CD4-positive, CD25-positive, alpha-beta regulatory T cell (primary cell): ENCODE measurements at regions not wholly inside any gene's neighbourhood (a gene's known extent, or its start where the extent isn't known, plus 50 kb on each side); places are given as distances from the start of the nearest gene placed in this dataset.

Experiments
- ATAC-seq, 2 donors: fragments of 150-1000 bp; cut with Tn5 transposase; one replicate each; pipeline ENCODE4 v1.10.0; 2021; ENCODE audit warnings: low read depth in 2 of 2, moderate number of reproducible peaks in 2 of 2, moderate library complexity in 1 of 2
- DNase-seq, 3 donors: peaks; one replicate each; pipeline versions ENCODE4 v3.0.0 to v3.0.0-alpha.2; 2012 to 2022; ENCODE audit warnings: mixed read lengths in 1 of 3
- H3K27ac ChIP-seq: one replicate; pipeline ENCODE4 v1.7.0; 2013; ENCODE audit warnings: mild to moderate bottlenecking, low read length; ENCODE audit not compliant: insufficient read depth, poor library complexity, severe bottlenecking
- H3K27me3 ChIP-seq: one replicate; pipeline ENCODE4 v1.7.0; 2013; ENCODE audit warnings: low read length; ENCODE audit not compliant: control insufficient read depth, insufficient read depth
- H3K36me3 ChIP-seq: one replicate; pipeline ENCODE4 v1.7.0; 2013; ENCODE audit warnings: mild to moderate bottlenecking, low read length, moderate library complexity; ENCODE audit not compliant: control insufficient read depth, insufficient read depth
- H3K4me1 ChIP-seq: 2 replicates; pipeline ENCODE4 v1.7.0; 2013; ENCODE audit warnings: mild to moderate bottlenecking, low read length; ENCODE audit not compliant: insufficient read depth, control insufficient read depth, poor library complexity, severe bottlenecking
- H3K4me3 ChIP-seq: one replicate; pipeline ENCODE4 v1.7.0; 2013; ENCODE audit warnings: low read depth, mild to moderate bottlenecking, low read length, moderate library complexity
- H3K9me3 ChIP-seq, 2 experiments: 1 replicate in 1 of 2; 2 replicates in 1 of 2; pipeline ENCODE4 v1.7.0; 2013; ENCODE audit warnings: low read length in 2 of 2, mild to moderate bottlenecking in 1 of 2, moderate library complexity in 1 of 2; ENCODE audit not compliant: control insufficient read depth in 2 of 2
- H3K27ac Mint-ChIP-seq, 3 donors: one replicate each; pipeline ENCODE4 v1.8.0; 2020 to 2022; ENCODE audit warnings: mild to moderate bottlenecking in 3 of 3, mixed read lengths in 3 of 3, moderate library complexity in 2 of 3
- H3K27me3 Mint-ChIP-seq: one replicate; pipeline ENCODE4 v1.8.0; 2022; ENCODE audit warnings: mild to moderate bottlenecking, mixed read lengths
- H3K36me3 Mint-ChIP-seq: one replicate; pipeline ENCODE4 v1.8.0; 2020; ENCODE audit warnings: mixed read lengths
- H3K4me1 Mint-ChIP-seq, 4 donors: one replicate each; pipeline ENCODE4 v1.8.0; 2020 to 2022; ENCODE audit warnings: mixed read lengths in 4 of 4, mild to moderate bottlenecking in 1 of 4
- H3K4me3 Mint-ChIP-seq, 4 donors: one replicate each; pipeline ENCODE4 v1.8.0; 2020 to 2022; ENCODE audit warnings: mild to moderate bottlenecking in 4 of 4, mixed read lengths in 4 of 4, moderate library complexity in 3 of 4
- H3K9me3 Mint-ChIP-seq, 7 donors: one replicate each; pipeline ENCODE4 v1.8.0; 2020 to 2022; ENCODE audit warnings: mixed read lengths in 7 of 7, mild to moderate bottlenecking in 3 of 7, moderate library complexity in 2 of 7

DNA sequence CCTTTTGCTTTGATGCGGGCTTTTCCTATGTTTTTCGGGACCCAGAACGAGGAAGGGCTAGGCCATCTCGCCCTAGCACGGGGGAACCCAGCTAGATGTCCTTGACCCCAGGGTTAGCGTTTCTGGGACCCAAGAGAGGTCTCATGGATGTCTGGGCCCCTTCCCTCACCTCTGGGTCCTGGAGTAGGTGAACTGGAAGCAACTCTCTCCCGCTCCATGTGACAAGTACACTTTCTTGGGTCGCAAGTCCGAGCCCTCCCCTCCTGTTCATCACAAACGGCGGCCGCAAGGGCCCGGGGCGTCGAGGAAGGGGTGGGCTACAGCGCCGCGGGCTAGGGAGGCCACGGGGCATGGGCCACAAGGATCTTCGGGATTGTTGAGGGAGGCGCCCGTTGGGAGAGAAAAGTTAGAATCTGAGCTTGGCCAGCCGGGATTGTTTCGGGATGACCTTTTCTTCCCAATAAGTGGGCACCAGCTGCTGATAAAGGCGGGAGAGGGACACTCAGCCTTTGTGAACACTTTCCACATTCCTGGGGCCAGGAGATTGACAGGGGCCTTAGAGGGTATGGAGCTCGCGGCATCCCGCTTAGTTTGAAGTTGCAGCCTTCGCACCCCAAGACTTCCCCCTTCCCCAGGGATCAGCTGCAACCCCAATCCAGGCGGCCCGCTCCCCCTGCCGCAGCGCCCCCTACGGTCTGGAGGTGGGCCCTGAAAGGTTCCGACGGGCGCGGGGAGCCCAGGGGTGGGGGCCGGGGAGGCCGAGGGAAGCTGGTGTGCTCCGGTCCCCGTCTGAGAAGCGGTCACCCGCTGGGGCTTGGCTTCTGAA is 136.9 kb upstream of the ZIC3 start:
- ATAC-seq (no peak), DNase-seq (no peak)
- peaks cover 12% of the 10 kb centered on the region for H3K27me3 ChIP-seq
- H3K27ac Mint-ChIP-seq, result no peak overlapping the region
- H3K4me1 Mint-ChIP-seq, result peaks cover 0 to 13% (median 3%) of the 10 kb centered on the region in 4 donors
- H3K9me3 Mint-ChIP-seq, result peaks cover 0 to 3% (median 0%) of the 10 kb centered on the region in 7 donors
- H3K4me3 ChIP-seq, result no peak overlapping the region
- H3K4me3 Mint-ChIP-seq, result peak overlapping the region in 2 of 4 donors; percentile 41 to 51
- peaks cover 37% of the 10 kb centered on the region for H3K27me3 Mint-ChIP-seq
- no peaks in the 10 kb centered on the region for H3K36me3 Mint-ChIP-seq
- H3K4me1 ChIP-seq, result peaks cover 11% of the 10 kb centered on the region
- H3K27ac ChIP-seq, result no peak overlapping the region
- H3K36me3 ChIP-seq, result no peaks in the 10 kb centered on the region
- H3K9me3 ChIP-seq, result no peaks in the 10 kb centered on the region

DNA sequence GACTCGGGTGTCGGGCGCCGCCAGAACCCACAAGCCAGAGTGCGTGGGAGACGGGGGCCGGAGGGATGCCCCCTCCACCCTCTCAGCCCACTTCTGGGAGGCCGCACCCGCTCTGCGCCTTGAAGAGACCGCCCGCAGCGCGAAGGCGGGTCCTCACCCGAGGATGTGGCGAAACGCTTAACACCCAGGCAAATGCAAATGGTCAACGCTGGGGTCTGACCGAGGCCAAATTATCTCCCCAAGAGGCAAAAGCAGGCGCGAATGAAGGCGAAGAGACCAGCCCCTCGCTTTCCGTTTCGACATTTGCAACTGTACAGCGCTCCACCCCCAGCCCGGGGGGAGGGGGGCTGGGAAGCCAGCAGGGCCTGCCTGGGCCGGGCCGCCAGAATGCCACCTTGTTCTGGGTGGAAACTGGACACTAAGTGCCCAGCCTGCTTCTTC is 137.7 kb upstream of the ZIC3 start:
- Histone ChIP-seq H3K4me3 (no peak overlapping the region), H3K27ac (no peak overlapping the region), H3K36me3 (no peaks in the 10 kb centered on the region), H3K27me3 (peaks cover 14% of the 10 kb centered on the region), H3K4me1 (peaks cover 11% of the 10 kb centered on the region), H3K9me3 (no peaks in the 10 kb centered on the region)
- Mint-ChIP-seq H3K27me3 (peaks cover 40% of the 10 kb centered on the region), H3K9me3 (peaks cover 0 to 3% (median 0%) of the 10 kb centered on the region in 7 donors), H3K27ac (no peak overlapping the region), H3K4me1 (peaks cover 0 to 13% (median 3%) of the 10 kb centered on the region in 4 donors), H3K36me3 (no peaks in the 10 kb centered on the region), H3K4me3 (peak overlapping the region in 3 of 4 donors; percentile 38 to 74 (median 64))
- ATAC-seq (no peak), DNase-seq (no peak)

DNA sequence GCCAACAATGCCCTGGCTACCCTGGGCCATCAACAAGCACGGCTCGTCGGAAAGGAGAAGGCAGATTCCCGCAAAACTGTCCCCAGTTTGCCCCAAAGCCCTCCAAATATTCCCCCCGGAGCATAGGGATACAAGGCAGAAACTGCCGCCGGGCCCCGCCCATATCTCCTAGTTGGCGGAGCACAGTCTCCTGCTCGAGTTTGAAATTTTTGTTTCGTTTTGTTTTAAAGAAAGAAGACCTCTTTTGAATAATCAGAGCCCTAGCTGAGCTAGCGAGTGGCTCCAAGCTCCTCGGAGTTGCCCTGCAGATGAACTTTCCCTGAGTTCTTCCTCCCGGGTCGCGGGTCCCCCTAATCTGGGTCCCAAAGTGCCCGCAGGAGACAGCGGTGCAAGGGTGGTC is 138.1 kb upstream of the ZIC3 start:
- peaks cover 44% of the 10 kb centered on the region for H3K27me3 Mint-ChIP-seq
- H3K9me3 Mint-ChIP-seq, result peaks cover 0 to 3% (median 0%) of the 10 kb centered on the region in 7 donors
- no peaks in the 10 kb centered on the region for H3K36me3 Mint-ChIP-seq
- no peak overlapping the region for H3K27ac Mint-ChIP-seq
- H3K4me3 Mint-ChIP-seq, result peak overlapping the region in 3 of 4 donors; percentile 38 to 74 (median 64)
- no peak for DNase-seq
- Histone ChIP-seq H3K27me3 (peaks cover 18% of the 10 kb centered on the region), H3K27ac (no peak overlapping the region), H3K9me3 (no peaks in the 10 kb centered on the region), H3K4me1 (peaks cover 11% of the 10 kb centered on the region), H3K4me3 (no peak overlapping the region), H3K36me3 (no peaks in the 10 kb centered on the region)
- peaks cover 0 to 13% (median 3%) of the 10 kb centered on the region in 4 donors for H3K4me1 Mint-ChIP-seq
- no peak for ATAC-seq

DNA sequence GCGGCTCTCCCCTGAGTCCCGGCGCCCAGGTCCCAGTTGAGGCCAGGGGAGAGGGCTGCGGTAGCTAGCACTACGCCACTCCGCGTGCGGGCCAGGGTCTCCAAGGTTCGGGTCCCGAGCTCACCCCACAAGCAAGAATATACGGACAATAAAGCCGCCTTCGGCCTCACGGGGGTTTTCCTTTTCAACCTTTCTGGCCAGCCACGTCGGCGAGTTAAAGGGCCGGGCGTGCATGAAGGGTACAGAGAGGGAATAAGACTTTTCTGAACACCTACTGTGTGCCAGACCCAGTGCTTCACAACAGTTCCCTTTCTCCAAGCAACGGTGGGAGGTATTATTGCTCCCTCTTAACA is 138.5 kb upstream of the ZIC3 start:
- H3K36me3 Mint-ChIP-seq, result no peaks in the 10 kb centered on the region
- H3K9me3 Mint-ChIP-seq, result peaks cover 0 to 3% (median 0%) of the 10 kb centered on the region in 7 donors
- peak overlapping the region in 3 of 4 donors; percentile 10 to 74 (median 64) for H3K4me3 Mint-ChIP-seq
- peaks cover 11% of the 10 kb centered on the region for H3K4me1 ChIP-seq
- peaks cover 18% of the 10 kb centered on the region for H3K27me3 ChIP-seq
- no peaks in the 10 kb centered on the region for H3K9me3 ChIP-seq
- H3K27ac ChIP-seq, result no peak overlapping the region
- H3K4me3 ChIP-seq, result no peak overlapping the region
- DNase-seq (no peak), ATAC-seq (no peak)
- H3K27me3 Mint-ChIP-seq, result peaks cover 47% of the 10 kb centered on the region
- H3K36me3 ChIP-seq, result no peaks in the 10 kb centered on the region
- H3K4me1 Mint-ChIP-seq, result peaks cover 0 to 13% (median 3%) of the 10 kb centered on the region in 4 donors
- no peak overlapping the region for H3K27ac Mint-ChIP-seq

DNA sequence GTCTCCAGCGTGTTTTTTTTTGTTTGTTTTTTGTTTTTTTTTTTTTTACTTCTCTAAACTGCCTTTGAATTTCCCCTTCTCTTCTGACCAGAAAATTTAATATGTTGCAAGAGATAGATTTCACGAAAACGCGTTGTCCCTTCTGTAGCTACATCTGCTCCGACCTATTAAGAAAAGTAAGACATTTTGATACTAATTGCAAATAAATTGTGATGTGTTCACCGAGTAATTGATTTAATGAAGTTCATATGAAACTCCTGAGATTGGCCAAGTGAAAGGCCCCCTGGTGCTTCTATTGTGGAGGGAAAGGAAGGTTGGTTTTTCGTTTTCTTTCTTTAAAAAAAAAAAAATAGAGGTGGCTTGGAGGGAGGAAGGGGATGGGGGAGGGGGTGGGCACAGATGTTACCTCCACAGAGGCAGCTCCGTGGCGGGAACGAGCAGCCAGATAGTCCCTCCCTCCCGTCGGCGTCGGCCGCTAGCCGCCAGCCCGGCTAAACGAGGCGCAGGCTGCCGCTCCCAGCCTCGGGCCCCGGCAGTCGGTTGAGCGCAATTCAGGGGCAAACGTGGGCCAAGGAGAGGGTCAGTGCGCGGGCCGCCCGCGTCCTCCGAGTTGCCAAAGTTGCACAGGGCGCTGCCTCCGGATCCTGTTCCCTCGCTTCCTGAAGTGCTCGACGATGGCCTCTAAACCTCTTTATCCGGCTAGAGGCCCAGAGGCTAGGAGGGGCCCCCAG is 139.1 kb upstream of the ZIC3 start:
- peaks cover 48% of the 10 kb centered on the region for H3K27me3 Mint-ChIP-seq
- H3K4me3 Mint-ChIP-seq, result peak overlapping the region in 2 of 4 donors; percentile 44 to 50
- peaks cover 0 to 3% (median 0%) of the 10 kb centered on the region in 7 donors for H3K9me3 Mint-ChIP-seq
- ATAC-seq (no peak), DNase-seq (no peak)
- Histone ChIP-seq H3K27ac (no peak overlapping the region), H3K36me3 (no peaks in the 10 kb centered on the region), H3K4me1 (peaks cover 11% of the 10 kb centered on the region), H3K9me3 (no peaks in the 10 kb centered on the region), H3K4me3 (no peak overlapping the region), H3K27me3 (peaks cover 18% of the 10 kb centered on the region)
- no peak overlapping the region for H3K27ac Mint-ChIP-seq
- H3K36me3 Mint-ChIP-seq, result no peaks in the 10 kb centered on the region
- H3K4me1 Mint-ChIP-seq, result peaks cover 0 to 13% (median 3%) of the 10 kb centered on the region in 4 donors

DNA sequence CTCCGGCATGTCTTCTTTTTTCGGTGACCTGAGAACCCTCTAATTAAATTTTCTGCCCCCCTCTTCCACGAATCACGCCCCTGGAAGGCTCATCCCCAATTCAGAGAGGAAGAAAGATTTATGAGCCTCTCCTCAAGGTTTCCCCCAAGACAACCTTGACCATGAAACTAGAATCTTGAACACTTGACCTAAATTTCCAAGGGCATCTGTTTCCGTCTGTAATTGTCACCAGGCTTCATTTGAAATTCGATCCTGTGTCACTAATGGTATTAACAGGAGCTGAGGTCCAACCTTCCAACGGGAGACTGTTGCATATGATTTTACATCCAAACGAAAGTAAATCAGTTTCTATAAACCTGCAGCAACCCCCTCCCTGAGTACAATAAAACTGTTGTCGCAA is 139.9 kb upstream of the ZIC3 start:
- Mint-ChIP-seq H3K4me1 (peaks cover 0 to 13% (median 3%) of the 10 kb centered on the region in 4 donors), H3K27me3 (peaks cover 50% of the 10 kb centered on the region)

DNA sequence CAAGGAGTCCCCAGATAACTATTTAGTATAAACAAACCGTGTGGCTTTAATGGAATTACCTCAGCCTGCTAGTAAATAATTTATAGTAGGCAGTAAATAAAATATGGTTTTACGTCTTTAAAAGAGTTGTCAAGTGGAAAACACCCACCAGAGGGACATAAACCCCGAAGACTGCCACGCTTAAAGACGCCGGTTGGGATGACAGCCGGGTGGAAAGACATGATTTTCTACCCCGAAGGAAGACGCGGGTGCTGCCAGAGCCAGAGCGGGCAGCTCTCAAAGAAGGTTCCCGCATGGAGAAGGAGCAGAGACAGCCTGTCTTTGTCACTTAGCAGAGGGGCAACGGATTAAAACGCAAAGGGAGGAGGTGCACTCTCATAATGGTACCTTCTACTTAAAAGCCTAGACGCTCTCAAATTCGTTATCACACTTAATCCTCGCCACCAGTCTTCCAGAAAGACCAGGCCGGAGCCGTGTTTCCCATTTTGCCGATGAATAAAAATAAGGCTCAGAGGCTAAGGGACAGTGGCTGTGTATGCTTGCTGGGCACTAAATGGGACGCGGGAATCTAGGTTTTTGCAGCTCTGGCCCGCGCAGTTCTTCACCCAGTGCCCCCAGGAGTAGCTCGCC is 140.5 kb upstream of the ZIC3 start:
- DNase-seq (no peak), ATAC-seq (no peak)
- H3K4me1 ChIP-seq, result peaks cover 11% of the 10 kb centered on the region
- Mint-ChIP-seq H3K36me3 (no peaks in the 10 kb centered on the region), H3K27me3 (peaks cover 47% of the 10 kb centered on the region), H3K4me1 (peaks cover 0 to 13% (median 3%) of the 10 kb centered on the region in 4 donors), H3K4me3 (no peak overlapping the region), H3K27ac (no peak overlapping the region), H3K9me3 (peaks cover 0 to 2% (median 0%) of the 10 kb centered on the region in 7 donors)
- H3K9me3 ChIP-seq, result no peaks in the 10 kb centered on the region
- no peak overlapping the region for H3K27ac ChIP-seq
- peaks cover 16% of the 10 kb centered on the region for H3K27me3 ChIP-seq
- H3K36me3 ChIP-seq, result no peaks in the 10 kb centered on the region
- no peak overlapping the region for H3K4me3 ChIP-seq

More for the DNA sequence above, 139.9 kb upstream of the ZIC3 start:
- Histone ChIP-seq H3K4me1 (peaks cover 11% of the 10 kb centered on the region), H3K36me3 (no peaks in the 10 kb centered on the region), H3K27ac (no peak overlapping the region), H3K4me3 (no peak overlapping the region), H3K9me3 (no peaks in the 10 kb centered on the region), H3K27me3 (peaks cover 16% of the 10 kb centered on the region)
- H3K4me3 Mint-ChIP-seq, result no peak overlapping the region
- no peak overlapping the region for H3K27ac Mint-ChIP-seq
- DNase-seq, result no peak
- H3K36me3 Mint-ChIP-seq, result no peaks in the 10 kb centered on the region
- peaks cover 0 to 2% (median 0%) of the 10 kb centered on the region in 7 donors for H3K9me3 Mint-ChIP-seq
- ATAC-seq, result no peak
